Left forelimb (tissue), 1 donor: ENCODE measurements at regions not wholly inside any gene's neighbourhood (a gene's known extent, or its start where the extent isn't known, plus 50 kb on each side); places are given as distances from the start of the nearest gene placed in this dataset.
A peak's percentile ranks its signal among the peaks of the same experiment; 100 is the strongest.
"Not testable (repeated sequence)": the region's sequence is repeated elsewhere in the genome, so short reads cannot be mapped to it uniquely, and the experiment has no call there.

Experiments
- DNase-seq: peaks from one replicate; pipeline ENCODE4 v3.0.0-alpha.2; 2018; ENCODE audit warnings: low spot score

GRCh38 chrX:39475372-39475771 is 622.4 kb downstream of the BCOR start:
- DNase-seq = no peak

- no peak for DNase-seq
Measured at GRCh38 chrX:39476604-39477021, 621.1 kb downstream of the BCOR start.

GRCh38 chrX:39477031-39477761 is 620.6 kb downstream of the BCOR start:
- no peak for DNase-seq

GRCh38 chrX:39477762-39478120 is 620.0 kb downstream of the BCOR start:
- peak; percentile 72 for DNase-seq

- no peak for DNase-seq
Measured at GRCh38 chrX:39479856-39480255, 617.9 kb downstream of the BCOR start.

- DNase-seq = no peak
Measured at GRCh38 chrX:39480963-39481362, 616.8 kb downstream of the BCOR start.

- no peak for DNase-seq
Measured at GRCh38 chrX:39481621-39482020, 616.1 kb downstream of the BCOR start.

GRCh38 chrX:39484159-39485068 is 613.3 kb downstream of the BCOR start:
- no peak for DNase-seq

- DNase-seq = no peak
Measured at GRCh38 chrX:39487166-39487968, 610.4 kb downstream of the BCOR start.

- DNase-seq = no peak
Measured at GRCh38 chrX:39487969-39488330, 609.8 kb downstream of the BCOR start.

GRCh38 chrX:39491548-39492297 is 606.0 kb downstream of the BCOR start:
- no peak for DNase-seq

- no peak for DNase-seq
Measured at GRCh38 chrX:39492497-39493162, 605.1 kb downstream of the BCOR start.

GRCh38 chrX:39493168-39493567 is 604.6 kb downstream of the BCOR start:
- no peak for DNase-seq

- DNase-seq = not testable (repeated sequence)
Measured at GRCh38 chrX:39497117-39497516, 600.6 kb downstream of the BCOR start.

- no peak for DNase-seq
Measured at GRCh38 chrX:39497702-39498265, 600.0 kb downstream of the BCOR start.

- no peak for DNase-seq
Measured at GRCh38 chrX:39499996-39500395, 597.8 kb downstream of the BCOR start.

- no peak for DNase-seq
Measured at GRCh38 chrX:39501822-39502221, 595.9 kb downstream of the BCOR start.

- DNase-seq = no peak
Measured at GRCh38 chrX:39502486-39502885, 595.3 kb downstream of the BCOR start.

GRCh38 chrX:39504227-39504626 is 593.5 kb downstream of the BCOR start:
- DNase-seq = no peak

GRCh38 chrX:39504850-39505259 is 592.9 kb downstream of the BCOR start:
- DNase-seq = no peak

GRCh38 chrX:39506131-39506530 is 591.6 kb downstream of the BCOR start:
- no peak for DNase-seq
